HG02840 (cell line): ENCODE measurements at regions not wholly inside any gene's neighbourhood (a gene's known extent, or its start where the extent isn't known, plus 50 kb on each side); places are given as distances from the start of the nearest gene placed in this dataset.
"Not testable (repeated sequence)": the region's sequence is repeated elsewhere in the genome, so short reads cannot be mapped to it uniquely, and the experiment has no call there.

Source experiments
- ATAC-seq: cut with Tn5 transposase; IDR thresholded peaks from one replicate; pipeline ENCODE4 v1.9.1; 2021; ENCODE audit warnings: mild to moderate bottlenecking, moderate library complexity, moderate number of reproducible peaks; ENCODE audit not compliant: unreplicated experiment, low FRiP score

- no peak for ATAC-seq
Measured at GRCh38 chr4:179307297-179308136, 1865.3 kb upstream of the AGA start.

GRCh38 chr4:179313823-179314222, 1871.6 kb upstream of the AGA start:
- ATAC-seq, result no peak

GRCh38 chr4:179325181-179325580, 1882.9 kb upstream of the AGA start:
- ATAC-seq, result no peak

- no peak for ATAC-seq
Measured at GRCh38 chr4:179328627-179329026, 1886.4 kb upstream of the AGA start.

- ATAC-seq, result no peak
Measured at GRCh38 chr4:179331362-179331761, 1889.1 kb upstream of the AGA start.

GRCh38 chr4:179344861-179345260, 1902.6 kb upstream of the AGA start:
- ATAC-seq, result no peak

GRCh38 chr4:179352221-179352620, 1910.0 kb upstream of the AGA start:
- ATAC-seq, result no peak

- ATAC-seq, result no peak
Measured at GRCh38 chr4:179353786-179354185, 1911.5 kb upstream of the AGA start.

GRCh38 chr4:179361978-179362486, 1919.8 kb upstream of the AGA start:
- ATAC-seq, result no peak

- not testable (repeated sequence) for ATAC-seq
Measured at GRCh38 chr4:179365932-179366331, 1923.7 kb upstream of the AGA start.

- ATAC-seq, result no peak
Measured at GRCh38 chr4:179372242-179372641, 1930.0 kb upstream of the AGA start.

GRCh38 chr4:179372746-179373145, 1930.5 kb upstream of the AGA start:
- ATAC-seq, result no peak

GRCh38 chr4:179378847-179379246, 1936.6 kb upstream of the AGA start:
- not testable (repeated sequence) for ATAC-seq

- ATAC-seq, result no peak
Measured at GRCh38 chr4:179392787-179393186, 1950.5 kb upstream of the AGA start.

- no peak for ATAC-seq
Measured at GRCh38 chr4:179398414-179398813, 1956.2 kb upstream of the AGA start.

- no peak for ATAC-seq
Measured at GRCh38 chr4:179399054-179399782, 1957.0 kb upstream of the AGA start.

- no peak for ATAC-seq
Measured at GRCh38 chr4:179415037-179415846, 1973.0 kb upstream of the AGA start.

GRCh38 chr4:179415847-179416223, 1973.6 kb upstream of the AGA start:
- no peak for ATAC-seq

- ATAC-seq, result no peak
Measured at GRCh38 chr4:179417357-179417756, 1975.1 kb upstream of the AGA start.

GRCh38 chr4:179437962-179438361, 1995.7 kb upstream of the AGA start:
- ATAC-seq, result no peak

GRCh38 chr4:179441596-179441995, 1999.4 kb upstream of the AGA start:
- ATAC-seq, result no peak
